GM12878 (cell line): ENCODE measurements at regions not wholly inside any gene's neighbourhood (a gene's known extent, or its start where the extent isn't known, plus 50 kb on each side); places are given as distances from the start of the nearest gene placed in this dataset.

Source experiments
- ATAC-seq: fragments of 200-7000 bp; cut with Tn5 transposase; 3 replicates; pipeline ENCODE4 v1.9.1; 2020; ENCODE audit warnings: mild to moderate bottlenecking, moderate library complexity
- BruUV-seq: library from RNA; stranded (reverse); fragments of 400-500 nt; replicated peaks from 2 replicates; lab custom pipeline; 2021; lab: Mats Ljungman, UMichigan
- CTCF ChIA-PET: fragments of 300-600 bp; sonication (Branson Sonifier 250); formaldehyde crosslinking; extraction: SDS; loops from one replicate; lab custom pipeline; 2021; ENCODE audit warnings: inconsistent platforms; lab: Yijun Ruan, JAX
- POLR2A ChIA-PET: fragments of 350-600 bp; formaldehyde crosslinking; extraction: SDS; loops from one replicate; lab custom pipeline; 2021; ENCODE audit warnings: inconsistent platforms; lab: Charles Lee
- RAD21 ChIA-PET: fragments of 300-600 bp; sonication (Branson Sonifier 250); formaldehyde crosslinking; loops from one replicate; lab custom pipeline; 2023; ENCODE audit warnings: antibody characterized with exemption; ENCODE audit not compliant: unreplicated experiment; lab: Charles Lee
- SMC1A ChIA-PET: fragments of 300-600 bp; sonication (Branson Sonifier 250); formaldehyde crosslinking; loops from one replicate; lab custom pipeline; 2023; ENCODE audit not compliant: unreplicated experiment, uncharacterized antibody; lab: Charles Lee
- DNase-seq: peaks from one replicate; pipeline ENCODE4 v3.0.0-alpha.2; 2011; ENCODE audit warnings: low read depth, low spot score
- FAIRE-seq: peaks from 3 replicates; lab custom pipeline; 2011; peaks lifted over from hg19 to GRCh38; lab: Jason Lieb, UNC
- H2AFZ ChIP-seq: 2 replicates; pipeline ENCODE4 v1.6.0; 2011; ENCODE audit warnings: low read depth, low read length, control low read depth; ENCODE audit not compliant: control insufficient read depth
- H3K27ac ChIP-seq: 2 replicates; pipeline ENCODE4 v1.5.1; 2011; ENCODE audit warnings: control low read depth; ENCODE audit not compliant: control insufficient read depth, insufficient read depth
- H3K27me3 ChIP-seq, 2 experiments: replicated peaks in 1 of 2; 2 replicates each; pipeline versions ENCODE4 v1.6.0 to v1.6.1; 2011; ENCODE audit warnings: low read length in 1 of 2; ENCODE audit not compliant: control insufficient read depth in 2 of 2, insufficient read depth in 2 of 2
- H3K36me3 ChIP-seq, 2 experiments: 2 replicates each; pipeline ENCODE4 v1.5.1; 2011; ENCODE audit warnings: low read length in 1 of 2; ENCODE audit not compliant: control insufficient read depth in 2 of 2, insufficient read depth in 2 of 2
- H3K4me1 ChIP-seq: 2 replicates; pipeline ENCODE4 v1.6.1; 2011; ENCODE audit warnings: mild to moderate bottlenecking, low read length, moderate library complexity, mixed read lengths; ENCODE audit not compliant: control insufficient read depth, insufficient read depth
- H3K4me2 ChIP-seq: 2 replicates; pipeline ENCODE4 v1.6.0; 2011; ENCODE audit warnings: control low read depth; ENCODE audit not compliant: control insufficient read depth, insufficient read depth
- H3K4me3 ChIP-seq: fragments of 200-600 bp; sonication (generic); 2 replicates; pipeline ENCODE4 v1.5.1; 2016
- H3K79me2 ChIP-seq: 2 replicates; pipeline ENCODE4 v1.6.0; 2011; ENCODE audit warnings: low read length; ENCODE audit not compliant: control insufficient read depth, insufficient read depth
- H3K9ac ChIP-seq: 2 replicates; pipeline ENCODE4 v1.8.0; 2011; ENCODE audit warnings: low read length, control low read depth, mixed read lengths; ENCODE audit not compliant: control insufficient read depth, insufficient read depth
- H3K9me3 ChIP-seq: replicated peaks from 3 replicates; pipeline ENCODE4 v1.5.1; 2011; ENCODE audit warnings: mild to moderate bottlenecking, low read length; ENCODE audit not compliant: control insufficient read depth, insufficient read depth
- H4K20me1 ChIP-seq: 2 replicates; pipeline ENCODE4 v1.6.0; 2011; ENCODE audit not compliant: control insufficient read depth, insufficient read depth
- BHLHE40 ChIP-seq, 2 experiments: fragments of 450-650 bp in 1 of 2; IDR thresholded peaks; 2 replicates each; pipeline ENCODE4 v1.6.1; 2011 to 2017; ENCODE audit warnings: low read depth in 2 of 2, borderline replicate concordance in 1 of 2, improper control_type of control experiment in 1 of 2, low read length in 1 of 2, mild to moderate bottlenecking in 1 of 2
- CHD4 ChIP-seq: fragments of 200-600 bp; sonication (generic); IDR thresholded peaks from 2 replicates; pipeline ENCODE4 v1.6.1; 2016; ENCODE audit warnings: mild to moderate bottlenecking
- FOXK2 ChIP-seq: fragments of 450-650 bp; IDR thresholded peaks from 2 replicates; pipeline ENCODE4 v1.6.1; 2017; ENCODE audit warnings: mild to moderate bottlenecking, moderate library complexity
- HDAC6 ChIP-seq: fragments of 200-600 bp; sonication (generic); IDR thresholded peaks from one replicate; pipeline ENCODE4 v1.8.0; 2017; ENCODE audit warnings: antibody characterized with exemption; ENCODE audit not compliant: unreplicated experiment
- HDGF ChIP-seq: fragments of 450-650 bp; IDR thresholded peaks from 2 replicates; pipeline ENCODE4 v1.6.1; 2016; ENCODE audit warnings: antibody characterized with exemption
- RAD21 ChIP-seq: IDR thresholded peaks from 2 replicates; pipeline ENCODE4 v1.6.1; 2011; ENCODE audit warnings: mild to moderate bottlenecking, low read depth, low read length, moderate library complexity; ENCODE audit not compliant: insufficient read depth
- RCOR1 ChIP-seq: conservative IDR thresholded peaks from 2 replicates; pipeline ENCODE4 v1.6.1; 2012; ENCODE audit warnings: low read depth, low read length, improper control_type of control experiment
- SIN3A ChIP-seq: IDR thresholded peaks from 2 replicates; pipeline ENCODE4 v1.6.1; 2012; ENCODE audit warnings: low read depth, low read length, improper control_type of control experiment
- SMC3 ChIP-seq: IDR thresholded peaks from 2 replicates; pipeline ENCODE4 v1.6.1; 2011; ENCODE audit warnings: low read length, improper control_type of control experiment, borderline replicate concordance
- SUZ12 ChIP-seq: fragments of 200-600 bp; sonication (generic); IDR thresholded peaks from one replicate; pipeline ENCODE4 v1.6.1; 2018; ENCODE audit warnings: antibody characterized with exemption, mild to moderate bottlenecking; ENCODE audit not compliant: unreplicated experiment
- TARDBP ChIP-seq: IDR thresholded peaks from 2 replicates; pipeline ENCODE4 v1.6.1; 2016; ENCODE audit warnings: borderline replicate concordance
- YBX1 ChIP-seq: fragments of 450-650 bp; IDR thresholded peaks from 2 replicates; pipeline ENCODE4 v1.6.1; 2016; ENCODE audit warnings: antibody characterized with exemption
- YY1 ChIP-seq: IDR thresholded peaks from 2 replicates; pipeline ENCODE4 v1.6.1; 2011; ENCODE audit warnings: low read depth, mild to moderate bottlenecking, low read length
- ZNF207 ChIP-seq: fragments of 450-650 bp; IDR thresholded peaks from 2 replicates; pipeline ENCODE4 v1.6.1; 2014; ENCODE audit warnings: antibody characterized with exemption, mild to moderate bottlenecking, borderline replicate concordance
- ZZZ3 ChIP-seq: IDR thresholded peaks from 2 replicates; pipeline ENCODE4 v1.6.1; 2011; ENCODE audit warnings: low read depth; ENCODE audit not compliant: control insufficient read depth, insufficient read length
- WGBS: methylation state at CpG from one replicate; pipeline ENCODE4 v1.1.6; 2016; ENCODE audit warnings: low lambda C conversion rate; ENCODE audit not compliant: insufficient replicate concordance, insufficient coverage; ENCODE audit errors: missing lambda C conversion rate; 5-methylcytosine and 5-hydroxymethylcytosine counted together
- in situ Hi-C: fragments of 300-500 bp; cut with MboI; formaldehyde crosslinking; loops from 9 replicates; pipeline ENCODE4 v1.14.3; 2018; ENCODE audit warnings: mixed read lengths
- intact Hi-C: fragments of 100-400 bp; cut with micrococcal nuclease; formaldehyde crosslinking; loops from one replicate; pipeline ENCODE4 v1.14.2; 2022; ENCODE audit not compliant: unreplicated experiment
- TF ChIP-seq, protein P1 (sequence below), 3 experiments: IDR thresholded peaks in 2 of 3; conservative IDR thresholded peaks in 1 of 3; 2 replicates each; pipeline ENCODE4 v1.5.1; 2011; ENCODE audit warnings: low read depth in 3 of 3, low read length in 3 of 3, mild to moderate bottlenecking in 3 of 3, control low read depth in 2 of 3, moderate library complexity in 2 of 3, inconsistent platforms in 1 of 3, mixed read lengths in 1 of 3; ENCODE audit not compliant: control insufficient read depth in 2 of 3, insufficient read depth in 1 of 3; ENCODE audit errors: extremely low read depth in 1 of 3

GRCh38 chr18:47758000-47758399 is 172.5 kb downstream of the SMAD2 start:
- Histone ChIP-seq H3K4me1 (no peaks in the 10 kb centered on the region), H2AFZ (no peak overlapping the region), H3K4me3 (no peak overlapping the region), H3K9ac (no peak overlapping the region), H4K20me1 (no peaks in the 10 kb centered on the region), H3K9me3 (no peaks in the 10 kb centered on the region; the same call in 1 of the 3 replicates), H3K27ac (no peak overlapping the region), H3K79me2 (no peaks in the 10 kb centered on the region), H3K36me3 (no peaks in the 10 kb centered on the region), H3K27me3 (no peaks in the 10 kb centered on the region; a peak in 1 of 4 replicates), H3K4me2 (no peak overlapping the region)
- FAIRE-seq (no peak), ATAC-seq (0 out of 3 replicates have a peak, but pooled peaks have one; percentile 38), DNase-seq (no peak)
- WGBS = 17% methylated on average over 2 of the region's 2 CpGs
- intact Hi-C loops = loop anchor here (2.0 kb wide), 1 partner anchor 657 kb away; no protein-coding TSS in a partner anchor
- in situ Hi-C loops = no loop called here
- TF ChIP-seq, protein P1, sequence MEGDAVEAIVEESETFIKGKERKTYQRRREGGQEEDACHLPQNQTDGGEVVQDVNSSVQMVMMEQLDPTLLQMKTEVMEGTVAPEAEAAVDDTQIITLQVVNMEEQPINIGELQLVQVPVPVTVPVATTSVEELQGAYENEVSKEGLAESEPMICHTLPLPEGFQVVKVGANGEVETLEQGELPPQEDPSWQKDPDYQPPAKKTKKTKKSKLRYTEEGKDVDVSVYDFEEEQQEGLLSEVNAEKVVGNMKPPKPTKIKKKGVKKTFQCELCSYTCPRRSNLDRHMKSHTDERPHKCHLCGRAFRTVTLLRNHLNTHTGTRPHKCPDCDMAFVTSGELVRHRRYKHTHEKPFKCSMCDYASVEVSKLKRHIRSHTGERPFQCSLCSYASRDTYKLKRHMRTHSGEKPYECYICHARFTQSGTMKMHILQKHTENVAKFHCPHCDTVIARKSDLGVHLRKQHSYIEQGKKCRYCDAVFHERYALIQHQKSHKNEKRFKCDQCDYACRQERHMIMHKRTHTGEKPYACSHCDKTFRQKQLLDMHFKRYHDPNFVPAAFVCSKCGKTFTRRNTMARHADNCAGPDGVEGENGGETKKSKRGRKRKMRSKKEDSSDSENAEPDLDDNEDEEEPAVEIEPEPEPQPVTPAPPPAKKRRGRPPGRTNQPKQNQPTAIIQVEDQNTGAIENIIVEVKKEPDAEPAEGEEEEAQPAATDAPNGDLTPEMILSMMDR (IDR thresholded peaks at IDR 0.05 in 2 of 3, conservative IDR thresholded peaks at IDR 0.05 in 1 of 3; ENCODE audit: control insufficient read depth in 2 of 3, extremely low read depth in 1 of 3, insufficient read depth in 1 of 3, low read depth in 3 of 3, low read length in 3 of 3) = peak in 2 of 3 experiments; percentile 16 to 25; a peak in 3 of 6 replicates
- no peak for TF ChIP-seq FOXK2
- ChIA-PET POLR2A (no interaction called here), RAD21 (no interaction called here), CTCF (interaction anchor here (2.3 kb wide), 1 partner anchor 161 kb away, joined by 8 read pairs; no protein-coding TSS in a partner anchor), SMC1A (no interaction called here)
- no TSS peak for BruUV-seq

DNA sequence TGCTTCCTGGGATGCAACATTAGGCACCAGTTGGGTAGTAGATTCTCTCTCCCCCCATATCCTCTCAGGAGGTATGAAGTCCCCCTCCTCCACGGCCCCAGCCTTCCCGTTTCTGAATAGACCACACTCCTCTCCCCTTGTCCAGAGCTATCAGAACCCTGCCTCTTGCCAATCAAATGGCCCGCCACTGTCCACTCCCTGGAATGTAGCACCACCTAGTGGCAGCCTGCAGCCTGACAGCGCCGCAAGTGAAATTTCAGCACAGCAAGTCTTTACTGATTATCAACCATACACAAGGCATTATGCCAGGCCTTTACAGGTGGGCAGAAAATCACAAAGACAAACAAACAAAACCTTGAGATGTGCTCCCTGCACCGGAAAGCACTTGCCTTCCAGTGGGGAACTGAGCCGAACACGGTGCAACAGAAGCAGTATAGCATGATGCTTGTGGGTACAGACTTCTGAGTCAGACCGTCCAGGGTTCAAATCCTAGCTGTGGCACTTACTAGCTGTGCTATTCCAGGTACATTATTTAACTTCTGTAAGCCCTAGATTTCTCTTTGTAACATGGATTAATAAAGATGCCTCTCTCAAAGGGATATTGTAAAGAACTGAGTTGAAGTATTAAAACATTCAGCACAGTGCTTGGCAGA is 174.0 kb downstream of the SMAD2 start:
- Histone ChIP-seq H3K9me3 (no peaks in the 10 kb centered on the region; the same call in 1 of the 3 replicates), H3K27ac (no peak overlapping the region), H3K27me3 (no peaks in the 10 kb centered on the region; a peak in 1 of 4 replicates), H3K36me3 (no peaks in the 10 kb centered on the region), H3K79me2 (no peaks in the 10 kb centered on the region), H4K20me1 (no peaks in the 10 kb centered on the region), H3K4me2 (no peak overlapping the region), H2AFZ (no peak overlapping the region), H3K9ac (no peak overlapping the region), H3K4me3 (no peak overlapping the region), H3K4me1 (no peaks in the 10 kb centered on the region)
- CTCF ChIA-PET = interaction anchor here (0.6 to 2.7 kb wide), 7 partner anchors 10 to 707 kb away, joined by 3 to 10 read pairs (median 4); no protein-coding TSS in a partner anchor
- in situ Hi-C loops = no loop called here
- SMC1A ChIA-PET = interaction anchor here (0.6 to 1.0 kb wide), 2 partner anchors 270 to 287 kb away, joined by 3 to 4 read pairs; no protein-coding TSS in a partner anchor
- ATAC-seq = peak; percentile 88
- no peak for DNase-seq
- BruUV-seq = no TSS peak
- FAIRE-seq = peak; percentile 90
- 33% methylated on average over 9 of the region's 9 CpGs for WGBS
- RAD21 ChIA-PET = interaction anchor here (1.0 kb wide), 2 partner anchors 31 to 541 kb away, joined by 3 to 9 read pairs; no protein-coding TSS in a partner anchor
- POLR2A ChIA-PET = no interaction called here
- intact Hi-C loops = loop anchor here (2.0 kb wide), 1 partner anchor 656 kb away; no protein-coding TSS in a partner anchor
- TF ChIP-seq CHD4 (no peak), TARDBP (no peak), YY1 (peak; percentile 37; the same call in 1 of the 2 replicates), SIN3A (no peak), SMC3 (peak; percentile 52), YBX1 (no peak), SUZ12 (no peak), RCOR1 (no peak), HDAC6 (no peak), ZNF207 (no peak), RAD21 (peak; percentile 78), ZZZ3 (no peak), HDGF (no peak), BHLHE40 (IDR thresholded peaks at IDR 0.05; ENCODE audit: borderline replicate concordance in 1 of 2, low read depth in 2 of 2, low read length in 1 of 2) (no peak)
